Psoas muscle (tissue), 7 donors: ENCODE measurements at regions not wholly inside any gene's neighbourhood (a gene's known extent, or its start where the extent isn't known, plus 50 kb on each side); places are given as distances from the start of the nearest gene placed in this dataset.

Experiments
- ATAC-seq, 4 donors: fragments of 200-7000 bp; cut with Tn5 transposase; one replicate each; pipeline ENCODE4 v1.9.1; 2020; ENCODE audit warnings: moderate library complexity in 3 of 4, mild to moderate bottlenecking in 2 of 4
- DNase-seq, 2 donors: peaks; one replicate each; pipeline ENCODE4 v3.0.0-alpha.2; 2020
- H3K27ac ChIP-seq: fragments of 200-600 bp; one replicate; pipeline ENCODE4 v1.8.0; 2022
- H3K27me3 ChIP-seq, 3 donors: fragments of 200-600 bp in 1 of 3; one replicate each; pipeline versions ENCODE4 v1.6.1 to v1.8.0; 2013 to 2022; ENCODE audit warnings: low read length in 2 of 3, mild to moderate bottlenecking in 2 of 3, moderate library complexity in 1 of 3; ENCODE audit not compliant: insufficient read depth in 3 of 3
- H3K36me3 ChIP-seq, 2 donors: fragments of 200-600 bp in 1 of 2; one replicate each; pipeline versions ENCODE4 v1.6.1 to v1.8.0; 2013 to 2022; ENCODE audit warnings: low read depth in 1 of 2, mild to moderate bottlenecking in 1 of 2, moderate library complexity in 1 of 2; ENCODE audit not compliant: insufficient read depth in 1 of 2
- H3K4me1 ChIP-seq: fragments of 200-600 bp; one replicate; pipeline ENCODE4 v1.8.0; 2022
- H3K4me3 ChIP-seq: fragments of 200-600 bp; one replicate; pipeline ENCODE4 v1.8.0; 2022; ENCODE audit warnings: mild to moderate bottlenecking
- H3K9me3 ChIP-seq: fragments of 200-600 bp; one replicate; pipeline ENCODE4 v1.8.0; 2022
- WGBS, 3 donors: extraction: QIAGEN DNeasy Blood & Tissue Kit; methylation state at CpG; one replicate each; pipeline versions ENCODE4 v1.1.6 to v1.1.7; 2013; 5-methylcytosine and 5-hydroxymethylcytosine counted together
- intact Hi-C, 2 donors: fragments of 100-400 bp; cut with DNase I; formaldehyde crosslinking; loops; one replicate each; pipeline versions ENCODE4 v1.11.0 to v1.14.2; 2022
- TF ChIP-seq, protein P1 (sequence below): fragments of 200-600 bp; IDR thresholded peaks from one replicate; pipeline ENCODE4 v1.8.0; 2022; ENCODE audit warnings: antibody characterized with exemption
- donor health status: healthy with polysubstance abuse.
- donor health status: DM: no; HTN: no; CAD: no; lungs with moderate emphysema.
- donor health status: Bipolar disorder and iron deficiency.
- donor health status: healthy.
- donor health status: DM: yes; HTN: yes; CAD: no.
- donor health status: DM: no; HTN: no; CAD: no.
- donor health status: DM: yes; HTN: yes; CAD: no.

DNA sequence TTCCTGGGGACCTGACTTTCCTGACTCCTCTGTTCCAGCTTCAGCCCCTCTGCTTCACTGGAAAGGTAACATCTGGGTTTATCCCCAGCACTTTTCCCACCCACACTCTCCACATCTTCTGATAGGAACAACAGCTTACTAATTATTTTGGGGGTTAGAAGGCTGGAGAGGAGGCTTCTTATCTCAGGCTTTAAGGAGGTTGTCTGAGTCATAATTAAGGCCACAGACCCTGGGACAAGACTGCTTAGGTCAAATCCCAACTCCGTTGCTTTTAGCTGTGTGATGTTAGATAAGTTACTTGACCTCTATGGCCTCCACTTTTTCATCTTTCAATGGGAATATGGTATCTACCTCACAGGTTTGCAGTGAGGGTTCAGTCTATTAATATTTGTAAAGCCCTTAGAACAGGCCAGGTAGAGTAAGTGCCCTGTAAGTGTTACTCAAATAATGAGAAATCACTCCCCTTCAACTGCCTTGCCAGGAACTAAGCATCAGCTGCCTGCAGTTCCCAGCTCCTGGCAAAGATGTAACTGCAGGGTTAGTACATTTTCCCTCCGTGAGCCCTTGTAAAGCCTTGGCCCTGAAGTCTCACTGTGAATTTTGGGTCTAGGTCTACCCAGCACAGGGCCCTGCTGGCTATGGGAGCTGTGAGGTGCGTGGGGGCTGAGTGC, 123.6 kb downstream of the MTX2 start:
- TF ChIP-seq, protein P1, sequence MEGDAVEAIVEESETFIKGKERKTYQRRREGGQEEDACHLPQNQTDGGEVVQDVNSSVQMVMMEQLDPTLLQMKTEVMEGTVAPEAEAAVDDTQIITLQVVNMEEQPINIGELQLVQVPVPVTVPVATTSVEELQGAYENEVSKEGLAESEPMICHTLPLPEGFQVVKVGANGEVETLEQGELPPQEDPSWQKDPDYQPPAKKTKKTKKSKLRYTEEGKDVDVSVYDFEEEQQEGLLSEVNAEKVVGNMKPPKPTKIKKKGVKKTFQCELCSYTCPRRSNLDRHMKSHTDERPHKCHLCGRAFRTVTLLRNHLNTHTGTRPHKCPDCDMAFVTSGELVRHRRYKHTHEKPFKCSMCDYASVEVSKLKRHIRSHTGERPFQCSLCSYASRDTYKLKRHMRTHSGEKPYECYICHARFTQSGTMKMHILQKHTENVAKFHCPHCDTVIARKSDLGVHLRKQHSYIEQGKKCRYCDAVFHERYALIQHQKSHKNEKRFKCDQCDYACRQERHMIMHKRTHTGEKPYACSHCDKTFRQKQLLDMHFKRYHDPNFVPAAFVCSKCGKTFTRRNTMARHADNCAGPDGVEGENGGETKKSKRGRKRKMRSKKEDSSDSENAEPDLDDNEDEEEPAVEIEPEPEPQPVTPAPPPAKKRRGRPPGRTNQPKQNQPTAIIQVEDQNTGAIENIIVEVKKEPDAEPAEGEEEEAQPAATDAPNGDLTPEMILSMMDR = no peak
- H3K4me3 ChIP-seq = no peak overlapping the region
- 72 to 86% (median 73%) methylated on average over 3 of the region's 3 CpGs for WGBS, 3 donors
- no peak for DNase-seq
- H3K4me1 ChIP-seq = peaks cover 5% of the 10 kb centered on the region
- no peaks in the 10 kb centered on the region for H3K9me3 ChIP-seq
- intact Hi-C loops = no loop called here
- H3K27me3 ChIP-seq = no peaks in the 10 kb centered on the region
- H3K36me3 ChIP-seq = no peaks in the 10 kb centered on the region
- ATAC-seq = no peak
- H3K27ac ChIP-seq = no peak overlapping the region

DNA sequence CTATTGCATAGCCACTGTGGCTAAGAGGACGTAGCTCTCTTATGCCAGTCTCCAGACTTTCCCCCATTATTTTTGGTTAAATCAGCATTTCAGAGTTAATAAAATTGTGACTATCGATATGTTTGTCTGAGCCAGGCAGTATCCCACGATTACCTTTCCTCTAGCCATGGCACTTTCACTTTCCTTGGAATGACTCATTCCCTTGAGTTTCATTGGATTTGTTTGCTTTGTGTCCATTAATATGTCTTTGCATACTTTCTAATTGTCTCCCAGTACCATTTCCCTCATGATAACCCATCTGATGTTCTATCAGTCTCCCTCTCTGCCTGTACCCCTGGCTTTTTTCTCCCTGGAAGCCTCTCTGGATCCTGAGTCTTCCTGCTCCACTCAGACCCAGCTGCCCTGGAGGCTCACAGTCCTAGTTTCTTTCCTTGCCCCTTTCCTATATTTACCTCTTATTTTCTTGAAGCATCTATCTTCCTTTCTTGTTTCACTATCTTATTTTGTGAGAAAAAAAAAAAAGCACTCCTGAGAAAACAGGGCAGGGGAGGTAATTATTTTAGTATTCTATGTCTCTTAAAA, 126.1 kb downstream of the MTX2 start:
- Histone ChIP-seq H3K36me3 (no peaks in the 10 kb centered on the region), H3K4me3 (no peak overlapping the region), H3K9me3 (no peaks in the 10 kb centered on the region), H3K27me3 (no peaks in the 10 kb centered on the region), H3K27ac (no peak overlapping the region), H3K4me1 (peaks cover 5% of the 10 kb centered on the region)
- intact Hi-C loops = no loop called here
- TF ChIP-seq, protein P1 = no peak
- DNase-seq (no peak), ATAC-seq (no peak)
- 80 to 84% (median 80%) methylated on average over 3 of the region's 3 CpGs for WGBS, 3 donors

DNA sequence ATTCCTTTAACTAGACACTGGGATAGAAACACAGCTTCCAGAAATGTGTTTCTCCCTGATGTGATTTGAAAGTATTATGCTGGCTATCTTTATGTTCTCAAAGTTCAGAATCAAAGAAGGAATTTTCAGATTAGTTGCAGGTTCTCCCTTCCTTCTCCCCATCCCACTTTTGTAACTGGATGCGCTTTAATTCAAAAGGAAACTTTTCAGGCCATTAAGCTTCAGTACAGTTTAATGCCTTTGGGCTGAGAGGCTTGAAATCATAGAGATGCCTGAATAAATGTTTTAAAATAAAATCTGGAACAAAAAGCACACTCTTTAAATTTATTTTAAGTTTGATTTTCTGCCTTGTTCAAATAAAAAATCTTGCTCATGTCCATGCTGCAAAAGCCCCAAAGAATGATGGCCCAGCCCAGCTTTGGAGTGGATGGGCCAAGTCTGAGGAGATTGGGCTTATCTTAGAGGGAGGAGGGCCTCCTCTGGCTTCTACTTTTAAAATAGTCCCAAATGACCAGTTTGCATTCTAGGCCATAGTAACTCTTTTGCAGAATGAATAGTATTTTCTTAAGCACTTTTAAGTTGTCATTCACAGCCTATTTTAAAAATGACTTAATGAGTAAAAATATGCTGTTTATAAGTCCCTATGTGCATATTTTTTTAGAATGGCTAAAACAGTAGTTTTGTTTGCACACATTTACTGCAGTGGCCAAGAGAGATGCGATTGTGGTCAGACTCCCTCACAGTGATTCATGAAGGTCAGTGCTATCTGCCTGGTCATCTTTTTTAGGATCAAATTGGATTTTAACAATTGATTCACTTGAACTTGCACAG, 129.2 kb downstream of the MTX2 start:
- Histone ChIP-seq H3K4me3 (no peak overlapping the region), H3K4me1 (no peaks in the 10 kb centered on the region), H3K9me3 (no peaks in the 10 kb centered on the region), H3K27me3 (no peaks in the 10 kb centered on the region), H3K36me3 (no peaks in the 10 kb centered on the region), H3K27ac (no peak overlapping the region)
- WGBS, 3 donors = 39 to 90% (median 88%) methylated on average over 2 of the region's 2 CpGs
- DNase-seq (no peak), ATAC-seq (no peak)
- intact Hi-C loops = no loop called here
- TF ChIP-seq, protein P1 = no peak

DNA sequence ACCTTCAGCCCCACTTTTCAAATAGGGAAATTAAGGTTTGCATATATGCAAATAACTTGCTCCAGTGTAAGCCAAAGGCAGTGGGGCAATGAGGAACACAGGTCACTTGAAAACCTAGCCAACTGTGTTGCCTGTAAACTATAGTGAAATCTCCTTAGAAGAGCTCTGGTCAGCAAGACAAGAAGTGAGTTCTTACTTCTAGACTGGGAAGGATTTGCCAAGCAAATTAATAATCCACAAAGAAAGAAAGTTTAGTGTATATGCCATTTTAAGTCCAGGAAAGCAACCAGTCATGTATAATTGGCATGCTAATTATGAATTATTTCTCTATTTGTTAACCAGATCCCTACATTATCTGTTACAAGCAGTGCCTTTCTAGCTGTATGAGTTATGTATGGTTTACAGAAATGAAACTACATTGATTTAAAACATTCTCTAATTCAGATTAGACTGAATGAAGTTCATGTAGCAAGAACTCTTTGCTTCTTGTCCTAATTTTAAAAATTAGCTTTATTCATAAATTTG, 129.9 kb downstream of the MTX2 start:
- H3K4me1 ChIP-seq = no peaks in the 10 kb centered on the region
- no peak for ATAC-seq
- H3K27ac ChIP-seq = no peak overlapping the region
- no peak overlapping the region for H3K4me3 ChIP-seq
- TF ChIP-seq, protein P1 = no peak
- intact Hi-C loops = no loop called here
- H3K9me3 ChIP-seq = no peaks in the 10 kb centered on the region
- H3K36me3 ChIP-seq = no peaks in the 10 kb centered on the region
- DNase-seq = no peak
- no peaks in the 10 kb centered on the region for H3K27me3 ChIP-seq
